IMR-90 (cell line): ENCODE measurements at regions not wholly inside any gene's neighbourhood (a gene's known extent, or its start where the extent isn't known, plus 50 kb on each side); places are given as distances from the start of the nearest gene placed in this dataset.

Experiments
- ATAC-seq: fragments of 200-7000 bp; cut with Tn5 transposase; 2 replicates; pipeline ENCODE4 v1.9.1; 2020; ENCODE audit warnings: low read depth, mild to moderate bottlenecking, moderate library complexity
- BruUV-seq: library from RNA; stranded (reverse); fragments of 400-500 nt; replicated peaks from 2 replicates; lab custom pipeline; 2021; lab: Mats Ljungman, UMichigan
- CTCF ChIA-PET: fragments of 300-600 bp; formaldehyde crosslinking; extraction: SDS; loops from one replicate; lab custom pipeline; 2021; ENCODE audit warnings: antibody characterized with exemption; lab: Yijun Ruan, JAX
- POLR2A ChIA-PET: fragments of 300-600 bp; sonication (Branson Sonifier 250); formaldehyde crosslinking; loops from one replicate; lab custom pipeline; 2022; ENCODE audit warnings: antibody characterized with exemption; ENCODE audit not compliant: unreplicated experiment; lab: Charles Lee
- DNase-seq: peaks from one replicate; pipeline ENCODE4 v3.0.0; 2013
- H2AFZ ChIP-seq: replicated peaks from 2 replicates; pipeline ENCODE3; 2013; ENCODE audit warnings: low read length, mild to moderate bottlenecking; ENCODE audit not compliant: poor library complexity
- H2AK5ac ChIP-seq: 2 replicates; pipeline ENCODE4 v1.6.1; 2013; ENCODE audit warnings: low read depth, low read length, inconsistent platforms
- H2AK9ac ChIP-seq: replicated peaks from 2 replicates; pipeline ENCODE3; 2013; ENCODE audit warnings: mild to moderate bottlenecking, low read depth, low read length, moderate library complexity; ENCODE audit not compliant: poor library complexity
- H2BK120ac ChIP-seq: 2 replicates; pipeline ENCODE4 v1.6.1; 2013; ENCODE audit warnings: low read depth, low read length, inconsistent platforms
- H2BK15ac ChIP-seq: 3 replicates; pipeline ENCODE4 v1.6.1; 2013; ENCODE audit warnings: low read depth, low read length, inconsistent platforms
- H2BK20ac ChIP-seq: 2 replicates; pipeline ENCODE4 v1.6.1; 2013; ENCODE audit warnings: low read depth, mild to moderate bottlenecking, inconsistent platforms, low read length, moderate library complexity
- H2BK5ac ChIP-seq: 2 replicates; pipeline ENCODE4 v1.6.1; 2013; ENCODE audit warnings: mild to moderate bottlenecking, low read depth, low read length, inconsistent platforms; ENCODE audit not compliant: poor library complexity, severe bottlenecking
- H3K14ac ChIP-seq: replicated peaks from 2 replicates; pipeline ENCODE4 v1.6.1; 2013; ENCODE audit warnings: low read depth, low read length, inconsistent platforms
- H3K18ac ChIP-seq: 2 replicates; pipeline ENCODE4 v1.6.1; 2013; ENCODE audit warnings: low read depth, low read length, control low read depth
- H3K23ac ChIP-seq: 2 replicates; pipeline ENCODE4 v1.6.1; 2013; ENCODE audit warnings: low read depth, low read length, inconsistent platforms
- H3K27ac ChIP-seq: 2 replicates; pipeline ENCODE4 v1.5.1; 2013; ENCODE audit warnings: mild to moderate bottlenecking, control low read depth, low read length; ENCODE audit not compliant: insufficient read depth
- H3K27me3 ChIP-seq: 2 replicates; pipeline ENCODE4 v1.6.1; 2013; ENCODE audit warnings: low read length; ENCODE audit not compliant: control insufficient read depth, insufficient read depth
- H3K36me3 ChIP-seq: 2 replicates; pipeline ENCODE4 v1.6.1; 2013; ENCODE audit warnings: low read length, mixed read lengths; ENCODE audit not compliant: control insufficient read depth, insufficient read depth
- H3K4ac ChIP-seq: 2 replicates; pipeline ENCODE4 v1.6.1; 2013; ENCODE audit warnings: low read depth, low read length, inconsistent platforms
- H3K4me1 ChIP-seq: 2 replicates; pipeline ENCODE4 v1.6.1; 2013; ENCODE audit warnings: low read length, mixed read lengths; ENCODE audit not compliant: control insufficient read depth, insufficient read depth
- H3K4me2 ChIP-seq: 2 replicates; pipeline ENCODE4 v1.6.1; 2013; ENCODE audit warnings: low read depth, mild to moderate bottlenecking, control low read depth, low read length, moderate library complexity
- H3K4me3 ChIP-seq: 2 replicates; pipeline ENCODE4 v1.5.1; 2013; ENCODE audit warnings: low read depth, mild to moderate bottlenecking, control low read depth, low read length, moderate library complexity; ENCODE audit not compliant: insufficient read depth
- H3K56ac ChIP-seq: 2 replicates; pipeline ENCODE4 v1.6.1; 2013; ENCODE audit warnings: low read length, inconsistent platforms; ENCODE audit not compliant: insufficient read depth; ENCODE audit errors: extremely low read depth
- H3K79me1 ChIP-seq, 2 experiments: 2 replicates each; pipeline ENCODE4 v1.6.1; 2013; ENCODE audit warnings: low read length in 2 of 2, inconsistent platforms in 1 of 2, low read depth in 1 of 2
- H3K9ac ChIP-seq: 2 replicates; pipeline ENCODE4 v1.6.1; 2013; ENCODE audit warnings: low read depth, low read length, control low read depth
- H3K9me1 ChIP-seq: 2 replicates; pipeline ENCODE4 v1.6.1; 2013; ENCODE audit warnings: low read length, inconsistent platforms; ENCODE audit not compliant: insufficient read depth
- H3K9me3 ChIP-seq: 2 replicates; pipeline ENCODE4 v1.6.1; 2013; ENCODE audit warnings: low read length; ENCODE audit not compliant: control insufficient read depth, insufficient read depth
- H4K20me1 ChIP-seq: 2 replicates; pipeline ENCODE4 v1.6.1; 2013; ENCODE audit warnings: low read length, inconsistent platforms; ENCODE audit not compliant: insufficient read depth
- H4K5ac ChIP-seq: 2 replicates; pipeline ENCODE4 v1.6.1; 2013; ENCODE audit warnings: mild to moderate bottlenecking, low read depth, low read length, control low read depth
- H4K8ac ChIP-seq, 2 experiments: 2 replicates each; pipeline ENCODE4 v1.6.1; 2013; ENCODE audit warnings: low read depth in 2 of 2, low read length in 2 of 2, control low read depth in 1 of 2, inconsistent platforms in 1 of 2
- H4K91ac ChIP-seq: 2 replicates; pipeline ENCODE4 v1.6.1; 2013; ENCODE audit warnings: low read depth, low read length, inconsistent platforms; ENCODE audit not compliant: insufficient read depth
- BHLHE40 ChIP-seq: fragments of 150-350 bp; IDR thresholded peaks from 2 replicates; pipeline ENCODE4 v1.6.1; 2016; ENCODE audit warnings: mild to moderate bottlenecking, low read depth, low read length
- ELK1 ChIP-seq: fragments of 150-350 bp; IDR thresholded peaks from 2 replicates; pipeline ENCODE4 v1.6.1; 2016; ENCODE audit warnings: low read depth, mild to moderate bottlenecking, low read length, moderate library complexity, borderline replicate concordance
- MAFK ChIP-seq: IDR thresholded peaks from 2 replicates; pipeline ENCODE4 v1.6.1; 2012; ENCODE audit warnings: low read depth, low read length, improper control_type of control experiment
- USF2 ChIP-seq: fragments of 150-350 bp; IDR thresholded peaks from 2 replicates; pipeline ENCODE4 v1.6.1; 2017; ENCODE audit warnings: mild to moderate bottlenecking, antibody characterized with exemption, low read length, low read depth
- WGBS, 2 experiments: methylation state at CpG; one replicate each; pipeline versions ENCODE4 v1.1.5 to v1.1.7; 2013; ENCODE audit warnings: missing lambda C conversion rate in 2 of 2; ENCODE audit not compliant: insufficient read length in 1 of 2; ENCODE audit errors: extremely low coverage in 2 of 2; 5-methylcytosine and 5-hydroxymethylcytosine counted together
- dilution Hi-C: fragments of 300-500 bp; cut with HindIII; formaldehyde crosslinking; loops from one replicate; pipeline ENCODE4 v1.14.3; 2018; ENCODE audit warnings: low sequenced_read_pairs; ENCODE audit not compliant: unreplicated experiment
- in situ Hi-C: fragments of 300-500 bp; cut with MboI; formaldehyde crosslinking; loops from 3 replicates; pipeline ENCODE4 v1.14.3; 2019; ENCODE audit warnings: low sequenced_read_pairs, inconsistent platforms, mixed read lengths
- intact Hi-C: fragments of 100-400 bp; cut with micrococcal nuclease; formaldehyde crosslinking; loops from 2 replicates; pipeline ENCODE4 v1.10.0; 2022

- no peak overlapping the region for H2BK120ac ChIP-seq
- ChIA-PET POLR2A (no interaction called here), CTCF (no interaction called here)
- H3K4me3 ChIP-seq = no peak overlapping the region
- no peaks in the 10 kb centered on the region for H4K20me1 ChIP-seq
- dilution Hi-C loops = no loop called here
- no peak overlapping the region for H3K23ac ChIP-seq
- H3K4me1 ChIP-seq = no peaks in the 10 kb centered on the region
- BruUV-seq = no TSS peak
- intact Hi-C loops = no loop called here
- no peak overlapping the region for H2BK15ac ChIP-seq
- H2BK5ac ChIP-seq = no peak overlapping the region
- no peak for ATAC-seq
- no peak for TF ChIP-seq BHLHE40
- TF ChIP-seq ELK1 = no peak
- no peak for TF ChIP-seq USF2
- TF ChIP-seq MAFK = no peak
- H3K18ac ChIP-seq = no peak overlapping the region
- in situ Hi-C loops = no loop called here
- H3K4me2 ChIP-seq = no peak overlapping the region
- no peak overlapping the region for H4K91ac ChIP-seq
- H4K8ac ChIP-seq = no peak overlapping the region
- 0 out of 2 replicates have a peak, but pooled peaks cover 3% of the 10 kb centered on the region for H3K9me3 ChIP-seq
- H4K5ac ChIP-seq = no peak overlapping the region
- WGBS, 2 experiments = no CpG with 5 or more reads among the region's 2 CpGs
- H3K9ac ChIP-seq = no peak overlapping the region
- H3K9me1 ChIP-seq = no peaks in the 10 kb centered on the region
- H2BK20ac ChIP-seq = no peak overlapping the region
- no peak overlapping the region for H3K14ac ChIP-seq
- H3K56ac ChIP-seq = no peak overlapping the region
- no peaks in the 10 kb centered on the region for H3K27me3 ChIP-seq
- no peak for DNase-seq
- no peak overlapping the region for H3K27ac ChIP-seq
- H3K36me3 ChIP-seq = no peaks in the 10 kb centered on the region
- H3K79me1 ChIP-seq = no peaks in the 10 kb centered on the region
- no peak overlapping the region for H2AFZ ChIP-seq
- H3K4ac ChIP-seq = no peak overlapping the region
- H2AK5ac ChIP-seq = no peak overlapping the region
- no peak overlapping the region for H2AK9ac ChIP-seq
Measured at GRCh38 chr1:80101159-80101558, 1094.6 kb upstream of the ADGRL4 start.
